HG02884 (cell line): ENCODE measurements at regions not wholly inside any gene's neighbourhood (a gene's known extent, or its start where the extent isn't known, plus 50 kb on each side); places are given as distances from the start of the nearest gene placed in this dataset.

Experiments used
- ATAC-seq: cut with Tn5 transposase; IDR thresholded peaks from one replicate; pipeline ENCODE4 v1.9.1; 2021; ENCODE audit warnings: mild to moderate bottlenecking, moderate library complexity; ENCODE audit not compliant: unreplicated experiment

GRCh38 chr7:115883629-115884028, 146.9 kb downstream of the TFEC start:
- no peak for ATAC-seq

DNA sequence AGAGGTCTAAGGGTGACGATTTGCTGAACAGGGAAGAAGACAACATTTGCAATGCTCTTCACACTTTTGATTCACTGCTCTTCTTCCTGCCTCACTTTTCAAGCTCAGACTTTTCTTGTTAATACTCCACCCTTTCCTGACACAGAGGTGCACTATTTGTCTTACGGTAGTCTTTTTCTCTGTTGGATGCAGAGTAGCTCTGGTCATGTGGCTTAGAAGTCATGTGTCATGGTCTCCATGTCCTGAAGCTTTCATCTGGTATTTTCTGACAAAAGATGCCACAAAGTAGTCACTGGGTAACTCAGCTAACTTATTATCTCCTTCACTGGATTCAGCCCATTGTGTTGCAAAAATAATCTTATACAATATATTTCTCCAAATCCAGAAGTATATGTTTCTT, 149.1 kb downstream of the TFEC start:
- ATAC-seq, result no peak

GRCh38 chr7:115879171-115879570, 151.4 kb downstream of the TFEC start:
- no peak for ATAC-seq

DNA sequence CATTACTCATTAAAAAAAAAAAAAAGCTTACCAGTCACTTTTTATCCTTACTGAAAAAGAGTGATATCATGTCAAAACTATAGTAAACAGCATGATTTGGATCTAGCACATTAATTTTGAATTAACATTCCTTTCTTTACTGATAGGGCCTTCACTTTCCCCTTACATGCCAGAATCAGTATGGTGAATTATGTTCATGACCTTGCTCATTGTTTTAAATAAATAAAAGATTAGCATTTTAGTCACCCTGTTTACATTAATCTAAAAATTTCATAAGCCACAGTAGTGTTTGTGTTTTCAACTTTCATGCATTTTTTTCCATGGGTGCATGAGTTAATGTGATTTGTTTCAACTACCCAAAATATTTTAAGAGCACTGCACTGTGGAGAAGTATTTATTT, 160.8 kb downstream of the TFEC start:
- no peak for ATAC-seq

DNA sequence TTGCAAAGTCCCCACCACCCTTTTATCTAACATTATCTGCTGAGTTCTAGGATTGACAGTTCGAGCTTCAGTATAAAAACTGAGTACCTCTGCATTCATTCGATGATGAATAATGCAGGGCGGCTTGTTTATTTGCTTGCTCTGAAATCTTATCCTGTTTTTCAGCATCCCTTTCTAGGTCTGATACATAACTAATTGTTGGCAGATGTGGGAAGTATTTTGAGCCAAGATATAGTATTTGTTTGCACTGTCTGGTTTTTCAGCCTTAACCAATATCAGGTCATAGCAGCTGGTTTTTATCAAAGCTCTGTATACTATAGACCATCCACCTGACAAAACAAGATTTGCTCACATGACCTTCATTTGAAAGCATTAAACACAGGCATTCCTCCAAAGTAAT, 161.4 kb downstream of the TFEC start:
- no peak for ATAC-seq

DNA sequence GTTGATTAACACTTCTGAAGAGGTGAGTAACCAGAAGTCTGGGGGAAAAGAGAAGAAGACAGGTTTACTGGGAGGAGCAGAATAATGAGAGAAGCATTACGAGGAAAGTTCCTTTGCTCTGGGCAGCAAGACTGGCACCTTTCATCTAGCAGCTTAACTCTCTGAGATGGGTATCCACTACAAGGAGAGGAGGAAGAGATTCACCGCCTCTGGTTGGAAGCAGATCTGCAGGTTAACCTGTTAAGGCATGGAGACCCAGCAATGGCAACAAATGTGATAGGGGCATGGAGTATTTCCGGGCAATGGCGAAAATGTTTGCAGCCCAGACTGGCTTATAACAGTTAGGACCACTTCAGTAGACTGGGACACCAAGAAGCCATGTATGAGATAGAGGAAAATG, 162.2 kb downstream of the TFEC start:
- ATAC-seq, result no peak

DNA sequence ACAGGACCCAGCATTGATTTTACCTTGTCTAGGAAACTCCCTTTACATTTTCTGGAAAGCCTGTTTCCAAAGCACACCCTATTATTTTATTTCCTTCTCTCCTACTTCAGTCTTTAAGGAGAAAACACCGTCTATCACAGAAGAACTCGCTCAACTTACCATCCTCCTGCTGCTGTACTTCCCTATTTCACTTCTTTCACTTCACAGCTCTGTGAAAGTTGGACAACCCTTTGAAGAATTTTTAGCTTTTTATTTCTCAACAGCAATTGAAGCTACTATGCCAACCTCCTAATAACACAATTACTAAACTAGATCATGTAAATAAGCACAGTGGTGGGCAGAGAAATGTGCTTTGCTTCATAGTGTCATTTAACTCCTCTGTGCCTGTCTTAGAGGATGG, 166.5 kb downstream of the TFEC start:
- ATAC-seq, result no peak

DNA sequence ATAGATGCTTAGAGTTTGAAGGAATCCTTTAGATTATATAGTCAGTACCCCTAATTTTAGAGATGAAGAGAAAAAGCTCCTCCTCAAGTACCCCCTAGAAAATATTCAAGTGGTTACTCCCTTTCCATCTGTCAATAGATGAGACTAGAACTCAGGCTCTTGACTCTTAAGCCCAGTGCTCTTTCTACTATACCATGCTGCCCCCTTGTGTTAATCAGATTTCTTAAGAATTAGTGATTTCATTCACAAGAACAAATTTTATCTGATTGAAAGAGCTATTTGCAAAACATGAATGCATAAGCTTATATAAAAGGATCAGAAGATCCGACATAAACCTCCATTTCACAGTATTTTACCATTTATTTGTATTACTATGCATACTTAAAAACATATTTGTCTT, 179.3 kb downstream of the TFEC start:
- peak; percentile 43 for ATAC-seq

DNA sequence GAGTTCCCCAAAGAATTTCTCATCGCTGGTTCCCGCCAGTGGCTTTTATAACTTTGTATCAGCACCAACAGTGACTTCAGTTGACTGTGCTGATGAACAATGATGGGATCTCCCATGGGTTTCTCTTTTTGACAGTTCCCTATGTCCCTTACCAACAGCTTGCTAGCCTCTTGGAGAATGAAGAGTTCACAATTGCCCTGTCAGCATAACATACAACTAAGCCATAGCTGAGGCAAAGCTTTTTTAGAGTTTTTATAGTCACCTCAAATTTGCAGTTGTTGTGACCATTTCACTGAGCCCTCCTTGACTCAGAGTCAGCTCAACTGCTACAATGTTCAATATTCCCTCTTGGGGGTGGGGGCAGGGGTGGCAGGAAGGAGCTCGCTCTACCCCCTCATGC, 179.8 kb downstream of the TFEC start:
- ATAC-seq, result no peak

DNA sequence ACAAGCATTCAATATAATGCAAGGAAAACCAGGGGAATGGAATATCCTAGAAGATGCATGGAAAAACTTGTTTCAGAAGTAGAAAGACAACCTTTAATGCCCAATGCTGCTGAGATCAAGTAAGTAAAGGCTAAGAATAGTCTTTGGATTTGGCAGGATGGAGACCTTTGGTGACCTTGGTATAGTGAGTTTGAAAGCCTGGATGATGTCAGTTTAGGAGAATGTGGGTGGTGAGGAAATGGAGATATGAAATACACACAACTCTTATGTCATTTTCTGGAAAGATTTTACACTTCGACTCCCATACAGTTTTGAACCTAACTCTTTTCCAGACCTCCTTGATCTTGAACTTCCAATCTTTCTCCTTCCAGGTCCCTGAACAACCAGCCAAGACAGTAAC, 185.7 kb downstream of the TFEC start:
- no peak for ATAC-seq

DNA sequence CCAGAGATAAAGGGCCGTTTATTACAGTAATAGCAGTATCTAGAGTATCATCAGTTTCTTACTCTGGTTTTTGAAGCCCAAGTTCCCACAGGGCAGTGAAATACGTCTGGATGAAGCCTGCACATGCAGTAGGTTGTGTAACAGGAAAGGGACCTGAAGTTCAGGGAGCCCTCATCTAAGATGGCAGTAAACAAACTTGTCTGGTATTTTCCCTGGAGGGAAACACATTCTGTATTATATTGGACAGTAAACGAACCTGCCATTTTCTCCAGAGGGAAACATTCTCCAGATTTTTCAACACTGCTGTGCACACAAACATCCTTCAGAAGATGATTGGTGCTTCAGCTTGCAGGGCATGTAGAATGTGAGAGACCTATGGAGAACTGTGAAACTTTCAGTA, 189.9 kb downstream of the TFEC start:
- ATAC-seq, result no peak

DNA sequence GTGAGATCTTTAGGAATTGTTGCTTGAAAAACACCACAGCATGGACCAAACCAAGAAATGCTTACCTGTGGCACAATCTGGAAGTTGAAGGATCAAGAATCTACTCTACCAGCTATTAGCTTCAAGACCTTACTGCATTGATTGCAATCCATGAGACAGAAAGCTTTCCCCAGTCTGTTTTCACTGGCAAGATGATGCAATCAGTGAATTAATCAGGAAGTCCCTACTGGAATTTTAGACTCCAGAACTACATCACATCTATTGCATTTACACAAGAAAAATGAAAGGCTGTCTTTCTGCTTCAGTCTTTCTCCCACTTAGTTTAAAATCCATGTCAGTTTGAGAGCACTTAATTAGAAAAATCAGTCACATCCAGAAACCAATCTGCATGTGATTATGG, 191.7 kb downstream of the TFEC start:
- ATAC-seq, result no peak

GRCh38 chr7:115831371-115831770, 199.2 kb downstream of the TFEC start:
- no peak for ATAC-seq

DNA sequence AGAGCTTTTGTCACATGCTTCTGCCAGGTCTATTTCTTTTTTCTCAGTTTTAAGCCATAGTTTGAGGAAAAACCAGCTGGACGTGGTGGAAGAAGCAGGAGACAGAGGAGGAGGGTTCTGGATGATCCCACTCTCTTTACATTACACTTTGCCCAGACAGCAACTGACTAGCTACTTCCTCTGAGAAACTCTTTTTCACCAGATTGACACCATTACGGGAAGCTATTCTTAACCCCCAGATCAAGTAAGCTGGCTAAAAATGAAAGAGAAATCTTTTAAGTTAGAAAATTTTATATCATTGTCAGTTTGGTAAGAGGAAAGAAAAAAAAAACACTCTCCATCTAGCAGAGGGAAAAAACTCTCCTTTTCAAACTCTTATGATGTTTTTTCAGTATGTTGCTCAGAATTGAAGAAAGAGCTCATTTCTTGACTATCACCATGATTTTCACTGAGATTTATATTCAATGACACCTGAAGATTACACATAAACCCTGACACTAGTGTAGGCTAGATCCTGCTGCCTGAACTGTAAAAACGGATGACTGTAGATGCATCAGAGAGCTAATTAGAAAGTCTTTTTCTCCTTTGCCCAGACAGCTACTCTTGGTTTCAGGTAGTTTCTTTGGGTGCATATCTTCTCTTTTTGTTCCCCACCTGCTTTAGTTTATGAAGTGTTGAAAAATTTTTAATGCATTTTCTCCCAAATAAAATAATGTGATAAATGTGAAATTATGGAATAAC, 203.1 kb downstream of the TFEC start:
- peak; percentile 61 for ATAC-seq

GRCh38 chr7:115825456-115826115, 205.0 kb downstream of the TFEC start:
- ATAC-seq, result no peak

DNA sequence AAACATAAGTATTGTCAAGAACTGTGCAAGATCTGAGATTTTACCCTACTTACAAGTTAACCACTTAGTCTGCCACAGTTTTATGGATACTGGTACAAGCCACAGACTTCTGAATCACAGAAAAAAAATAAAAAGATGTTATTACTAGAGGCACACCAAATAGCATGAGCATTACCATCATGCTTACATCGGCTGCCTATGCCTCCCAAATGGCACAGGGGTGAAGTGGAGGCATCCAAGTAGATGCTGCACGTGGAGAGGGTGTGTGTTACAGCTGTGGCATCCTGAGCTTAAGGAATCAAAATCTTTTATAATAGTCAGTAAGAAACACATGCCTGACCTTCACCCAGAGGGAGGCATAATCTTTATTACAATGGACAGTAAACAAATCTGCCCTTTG, 207.8 kb downstream of the TFEC start:
- ATAC-seq, result no peak

DNA sequence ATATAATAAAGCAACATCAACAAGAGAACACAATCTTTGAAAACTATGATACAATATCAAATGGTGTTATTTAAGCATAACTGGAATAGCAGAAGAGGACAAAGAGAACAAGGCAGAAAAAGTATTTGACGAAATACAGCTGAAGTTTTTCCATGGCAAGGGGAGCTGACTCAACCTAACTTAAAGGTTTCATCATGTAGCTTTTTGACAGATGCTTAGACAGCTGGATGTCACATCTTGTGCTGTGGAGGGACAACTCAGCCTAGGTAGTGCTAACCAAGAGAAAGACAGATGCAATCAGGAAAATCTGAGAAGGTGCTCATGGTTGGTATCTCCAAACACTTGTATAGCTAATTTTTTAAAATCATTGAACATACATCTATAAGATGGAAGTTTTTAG, 208.2 kb downstream of the TFEC start:
- no peak for ATAC-seq

- no peak for ATAC-seq
Observed at GRCh38 chr7:115816318-115816974, 214.1 kb downstream of the TFEC start.

DNA sequence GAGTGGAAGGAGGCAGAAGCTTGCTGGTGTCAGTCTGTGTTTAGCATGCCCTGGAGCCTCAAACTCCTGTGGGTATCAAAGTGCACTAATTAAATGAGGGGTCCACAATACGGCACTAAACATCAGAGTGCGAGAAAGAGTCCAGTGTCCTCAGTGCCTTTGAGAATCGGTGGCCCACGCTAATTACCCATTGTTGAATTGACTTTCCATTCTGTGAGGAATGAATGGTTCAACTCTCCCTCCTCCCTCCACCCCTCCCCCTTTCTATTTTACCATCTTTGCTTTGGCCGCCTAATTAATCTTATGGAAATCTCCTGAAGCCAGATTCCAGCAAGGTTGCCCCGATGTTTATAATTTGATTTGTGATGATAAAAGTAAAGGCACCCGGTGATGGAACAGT, 217.8 kb downstream of the TFEC start:
- ATAC-seq, result no peak

GRCh38 chr7:115805458-115805857, 225.1 kb downstream of the TFEC start:
- ATAC-seq, result no peak

GRCh38 chr7:115802415-115802814, 228.1 kb downstream of the TFEC start:
- no peak for ATAC-seq

DNA sequence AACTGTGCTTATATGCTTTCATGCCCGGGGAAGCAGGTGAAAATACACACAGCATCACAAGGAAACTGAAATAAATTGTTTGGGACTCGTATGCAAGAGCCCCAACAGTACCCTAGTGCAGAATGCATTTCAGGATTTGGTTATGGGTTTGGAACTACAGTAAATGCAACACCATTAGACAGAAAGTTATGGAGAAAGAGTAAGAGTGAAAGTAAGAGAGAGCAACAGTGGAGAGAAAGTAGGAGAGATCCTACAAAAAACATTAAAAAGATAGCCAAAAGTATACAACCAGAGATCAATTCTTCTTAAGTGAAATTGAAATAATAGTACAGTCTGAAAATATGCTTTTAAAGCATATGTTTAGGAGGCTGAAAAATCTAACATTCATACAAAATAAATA, 231.1 kb downstream of the TFEC start:
- ATAC-seq, result no peak
